AG08396 (cell line): ENCODE measurements at regions not wholly inside any gene's neighbourhood (a gene's known extent, or its start where the extent isn't known, plus 50 kb on each side); places are given as distances from the start of the nearest gene placed in this dataset.
"Not testable (repeated sequence)": the region's sequence is repeated elsewhere in the genome, so short reads cannot be mapped to it uniquely, and the experiment has no call there.

Source experiments
- DNase-seq: peaks from one replicate; pipeline ENCODE4 v3.0.0; 2012; ENCODE audit warnings: low spot score, mixed read lengths

GRCh38 chr3:68676136-68676535, 256.2 kb downstream of the TAFA4 start:
- DNase-seq: no peak

GRCh38 chr3:68667346-68667745, 265.0 kb downstream of the TAFA4 start:
- DNase-seq: no peak

- no peak for DNase-seq
These were observed 265.8 kb downstream of the TAFA4 start for GRCh38 chr3:68666429-68667136.

- no peak for DNase-seq
These were observed 268.1 kb downstream of the TAFA4 start for GRCh38 chr3:68664276-68664675.

- no peak for DNase-seq
These were observed 270.2 kb downstream of the TAFA4 start for GRCh38 chr3:68662176-68662575.

GRCh38 chr3:68650657-68651056, 281.7 kb downstream of the TAFA4 start:
- not testable (repeated sequence) for DNase-seq

GRCh38 chr3:68648494-68648893, 283.9 kb downstream of the TAFA4 start:
- no peak for DNase-seq

GRCh38 chr3:68631850-68632545, 300.3 kb downstream of the TAFA4 start:
- no peak for DNase-seq

GRCh38 chr3:68620211-68620610, 312.1 kb downstream of the TAFA4 start:
- no peak for DNase-seq

- DNase-seq: no peak
These were observed 318.3 kb downstream of the TAFA4 start for GRCh38 chr3:68614087-68614486.

- no peak for DNase-seq
These were observed 361.0 kb downstream of the TAFA4 start for GRCh38 chr3:68571321-68571720.

GRCh38 chr3:68560728-68561127, 371.6 kb downstream of the TAFA4 start:
- DNase-seq: no peak

GRCh38 chr3:68535782-68536181, 396.6 kb downstream of the TAFA4 start:
- DNase-seq: no peak

- no peak for DNase-seq
These were observed 409.0 kb downstream of the TAFA4 start for GRCh38 chr3:68523330-68523729.

- no peak for DNase-seq
These were observed 417.1 kb downstream of the TAFA4 start for GRCh38 chr3:68515237-68515636.

GRCh38 chr3:68504201-68504600, 428.1 kb downstream of the TAFA4 start:
- DNase-seq: no peak

- not testable (repeated sequence) for DNase-seq
These were observed 446.5 kb downstream of the TAFA4 start for GRCh38 chr3:68485845-68486244.

GRCh38 chr3:68485051-68485450, 447.3 kb downstream of the TAFA4 start:
- DNase-seq: no peak

- DNase-seq: no peak
These were observed 448.7 kb downstream of the TAFA4 start for GRCh38 chr3:68483601-68484000.

- DNase-seq: no peak
These were observed 449.3 kb downstream of the TAFA4 start for GRCh38 chr3:68483041-68483440.

- no peak for DNase-seq
These were observed 449.8 kb downstream of the TAFA4 start for GRCh38 chr3:68482565-68482964.

- DNase-seq: no peak
These were observed 452.6 kb downstream of the TAFA4 start for GRCh38 chr3:68479779-68480178.

GRCh38 chr3:68468695-68469375, 463.5 kb downstream of the TAFA4 start:
- no peak for DNase-seq
